NCI-H82 treated with DMSO at 0.1 percent for 48 hours (cell line): ENCODE measurements at regions not wholly inside any gene's neighbourhood (a gene's known extent, or its start where the extent isn't known, plus 50 kb on each side); places are given as distances from the start of the nearest gene placed in this dataset.
"Not testable (repeated sequence)": the region's sequence is repeated elsewhere in the genome, so short reads cannot be mapped to it uniquely, and the experiment has no call there.

Source experiments
- DNase-seq: peaks from one replicate; lab custom pipeline; 2025; ENCODE audit not compliant: unreplicated experiment; lab: John Stamatoyannopoulos, UW

GRCh38 chr13:105902396-105902795, 633.1 kb downstream of the EFNB2 start:
- no peak for DNase-seq

- no peak for DNase-seq
Measured at GRCh38 chr13:105897575-105897974, 637.9 kb downstream of the EFNB2 start.

- DNase-seq: no peak
Measured at GRCh38 chr13:105894697-105895096, 640.8 kb downstream of the EFNB2 start.

- no peak for DNase-seq
Measured at GRCh38 chr13:105890509-105890908, 645.0 kb downstream of the EFNB2 start.

GRCh38 chr13:105878119-105878700, 657.3 kb downstream of the EFNB2 start:
- no peak for DNase-seq

GRCh38 chr13:105874814-105875213, 660.6 kb downstream of the EFNB2 start:
- no peak for DNase-seq

GRCh38 chr13:105871768-105872167, 663.7 kb downstream of the EFNB2 start:
- no peak for DNase-seq

- DNase-seq: no peak
Measured at GRCh38 chr13:105871326-105871725, 664.1 kb downstream of the EFNB2 start.

- DNase-seq: no peak
Measured at GRCh38 chr13:105863300-105863920, 672.1 kb downstream of the EFNB2 start.

GRCh38 chr13:105848494-105848893, 687.0 kb downstream of the EFNB2 start:
- DNase-seq: no peak

GRCh38 chr13:105847527-105848291, 687.8 kb downstream of the EFNB2 start:
- no peak for DNase-seq

- DNase-seq: no peak
Measured at GRCh38 chr13:105846923-105847322, 688.5 kb downstream of the EFNB2 start.

- no peak for DNase-seq
Measured at GRCh38 chr13:105841286-105841685, 694.2 kb downstream of the EFNB2 start.

- DNase-seq: no peak
Measured at GRCh38 chr13:105838231-105838630, 697.2 kb downstream of the EFNB2 start.

GRCh38 chr13:105837295-105837694, 698.2 kb downstream of the EFNB2 start:
- DNase-seq: not testable (repeated sequence)

GRCh38 chr13:105830821-105831220, 704.6 kb downstream of the EFNB2 start:
- no peak for DNase-seq

- DNase-seq: no peak
Measured at GRCh38 chr13:105827111-105827809, 708.2 kb downstream of the EFNB2 start.

- DNase-seq: no peak
Measured at GRCh38 chr13:105825071-105825470, 710.4 kb downstream of the EFNB2 start.

- no peak for DNase-seq
Measured at GRCh38 chr13:105821337-105821736, 714.1 kb downstream of the EFNB2 start.

- no peak for DNase-seq
Measured at GRCh38 chr13:105820415-105820814, 715.0 kb downstream of the EFNB2 start.

GRCh38 chr13:105817498-105817897, 718.0 kb downstream of the EFNB2 start:
- DNase-seq: no peak

- no peak for DNase-seq
Measured at GRCh38 chr13:105816994-105817393, 718.5 kb downstream of the EFNB2 start.
